ENCODE measurements at regions not wholly inside any gene's neighbourhood (a gene's known extent, or its start where the extent isn't known, plus 50 kb on each side); places are given as distances from the start of the nearest gene placed in this dataset.

GRCh38 chr2:241970716-241971115 lies 101.2 kb downstream of the RTP5 start:
- TF ChIP-seq JUND (IDR thresholded peaks at IDR 0.05; ENCODE audit: low read depth), result no peak
- no peak for DNase-seq (ENCODE audit: low read depth in 1 of 2, low spot score in 1 of 2)

GRCh38 chr2:241974096-241974495 lies 104.6 kb downstream of the RTP5 start:
- TF ChIP-seq JUND (IDR thresholded peaks at IDR 0.05; ENCODE audit: low read depth), result no peak
- DNase-seq (ENCODE audit: low read depth in 1 of 2, low spot score in 1 of 2), result no peak
- in situ Hi-C loops (cut with HindIII; ENCODE audit: low pct_unique_long_range_greater_than_20kb, low sequenced_read_pairs), result no loop called here

More at GRCh38 chr2:241970716-241971115, 101.2 kb downstream of the RTP5 start:
- in situ Hi-C loops (cut with HindIII; ENCODE audit: low pct_unique_long_range_greater_than_20kb, low sequenced_read_pairs), result no loop called here

GRCh38 chr2:241974851-241975592 lies 105.5 kb downstream of the RTP5 start:
- no peak for DNase-seq (ENCODE audit: low read depth in 1 of 2, low spot score in 1 of 2)
- TF ChIP-seq JUND (IDR thresholded peaks at IDR 0.05; ENCODE audit: low read depth), result no peak
- in situ Hi-C loops (cut with HindIII; ENCODE audit: low pct_unique_long_range_greater_than_20kb, low sequenced_read_pairs), result no loop called here

GRCh38 chr2:241975593-241976284 lies 106.2 kb downstream of the RTP5 start:
- in situ Hi-C loops (cut with HindIII; ENCODE audit: low pct_unique_long_range_greater_than_20kb, low sequenced_read_pairs), result no loop called here
- no peak for TF ChIP-seq JUND (IDR thresholded peaks at IDR 0.05; ENCODE audit: low read depth)
- DNase-seq (ENCODE audit: low read depth in 1 of 2, low spot score in 1 of 2), result no peak

GRCh38 chr2:241976296-241976695 lies 106.8 kb downstream of the RTP5 start:
- TF ChIP-seq JUND (IDR thresholded peaks at IDR 0.05; ENCODE audit: low read depth), result no peak
- in situ Hi-C loops (cut with HindIII; ENCODE audit: low pct_unique_long_range_greater_than_20kb, low sequenced_read_pairs), result no loop called here
- no peak for DNase-seq (ENCODE audit: low read depth in 1 of 2, low spot score in 1 of 2)

- no peak for TF ChIP-seq JUND (IDR thresholded peaks at IDR 0.05; ENCODE audit: low read depth)
- in situ Hi-C loops (cut with HindIII; ENCODE audit: low pct_unique_long_range_greater_than_20kb, low sequenced_read_pairs), result no loop called here
- DNase-seq (ENCODE audit: low read depth in 1 of 2, low spot score in 1 of 2), result no peak
Observed at GRCh38 chr2:241977557-241978300, 108.2 kb downstream of the RTP5 start.

GRCh38 chr2:241978670-241979069 lies 109.1 kb downstream of the RTP5 start:
- no peak for TF ChIP-seq JUND (IDR thresholded peaks at IDR 0.05; ENCODE audit: low read depth)
- in situ Hi-C loops (cut with HindIII; ENCODE audit: low pct_unique_long_range_greater_than_20kb, low sequenced_read_pairs), result no loop called here
- no peak for DNase-seq (ENCODE audit: low read depth in 1 of 2, low spot score in 1 of 2)

GRCh38 chr2:241980193-241980592 lies 110.7 kb downstream of the RTP5 start:
- DNase-seq (ENCODE audit: low read depth in 1 of 2, low spot score in 1 of 2), result no peak
- no peak for TF ChIP-seq JUND (IDR thresholded peaks at IDR 0.05; ENCODE audit: low read depth)
- in situ Hi-C loops (cut with HindIII; ENCODE audit: low pct_unique_long_range_greater_than_20kb, low sequenced_read_pairs), result no loop called here

GRCh38 chr2:241981076-241981700 lies 111.7 kb downstream of the RTP5 start:
- no peak for DNase-seq (ENCODE audit: low read depth in 1 of 2, low spot score in 1 of 2)
- TF ChIP-seq JUND (IDR thresholded peaks at IDR 0.05; ENCODE audit: low read depth), result no peak
- in situ Hi-C loops (cut with HindIII; ENCODE audit: low pct_unique_long_range_greater_than_20kb, low sequenced_read_pairs), result no loop called here

GRCh38 chr2:241982706-241983570 lies 113.4 kb downstream of the RTP5 start:
- TF ChIP-seq JUND (IDR thresholded peaks at IDR 0.05; ENCODE audit: low read depth), result no peak
- in situ Hi-C loops (cut with HindIII; ENCODE audit: low pct_unique_long_range_greater_than_20kb, low sequenced_read_pairs), result no loop called here
- DNase-seq (ENCODE audit: low read depth in 1 of 2, low spot score in 1 of 2), result no peak

GRCh38 chr2:241983571-241984270 lies 114.2 kb downstream of the RTP5 start:
- in situ Hi-C loops (cut with HindIII; ENCODE audit: low pct_unique_long_range_greater_than_20kb, low sequenced_read_pairs), result no loop called here

More at GRCh38 chr2:241983571-241984270, 114.2 kb downstream of the RTP5 start:
- no peak for DNase-seq (ENCODE audit: low read depth in 1 of 2, low spot score in 1 of 2)
- TF ChIP-seq JUND (IDR thresholded peaks at IDR 0.05; ENCODE audit: low read depth), result no peak
